ENCODE measurements at regions not wholly inside any gene's neighbourhood (a gene's known extent, or its start where the extent isn't known, plus 50 kb on each side); places are given as distances from the start of the nearest gene placed in this dataset.
"Not testable (repeated sequence)": the region's sequence is repeated elsewhere in the genome, so short reads cannot be mapped to it uniquely, and the experiment has no call there.

- no peak for DNase-seq
These were observed 895.8 kb downstream of the RPS29 start for GRCh38 chr14:48690349-48690748.

GRCh38 chr14:48686650-48687049 lies 899.5 kb downstream of the RPS29 start:
- no peak for DNase-seq

- no peak for DNase-seq
These were observed 913.7 kb downstream of the RPS29 start for GRCh38 chr14:48672506-48672905.

GRCh38 chr14:48670939-48671338 lies 915.2 kb downstream of the RPS29 start:
- DNase-seq: no peak

GRCh38 chr14:48665077-48665784 lies 920.9 kb downstream of the RPS29 start:
- DNase-seq: no peak

GRCh38 chr14:48643241-48643640 lies 942.9 kb downstream of the RPS29 start:
- no peak for DNase-seq

- DNase-seq: no peak
These were observed 953.5 kb upstream of the MDGA2 start for GRCh38 chr14:48628870-48629269.

- DNase-seq: no peak
These were observed 947.6 kb upstream of the MDGA2 start for GRCh38 chr14:48622980-48623379.

GRCh38 chr14:48618057-48618456 lies 942.7 kb upstream of the MDGA2 start:
- no peak for DNase-seq

- DNase-seq: no peak
These were observed 941.5 kb upstream of the MDGA2 start for GRCh38 chr14:48616931-48617330.

GRCh38 chr14:48615618-48616017 lies 940.2 kb upstream of the MDGA2 start:
- DNase-seq: no peak

- no peak for DNase-seq
These were observed 938.6 kb upstream of the MDGA2 start for GRCh38 chr14:48614003-48614402.

GRCh38 chr14:48606960-48607359 lies 931.6 kb upstream of the MDGA2 start:
- DNase-seq: not testable (repeated sequence)

- DNase-seq: no peak
These were observed 923.1 kb upstream of the MDGA2 start for GRCh38 chr14:48598458-48598857.

GRCh38 chr14:48586099-48586498 lies 910.7 kb upstream of the MDGA2 start:
- no peak for DNase-seq

GRCh38 chr14:48584031-48584430 lies 908.6 kb upstream of the MDGA2 start:
- DNase-seq: no peak

GRCh38 chr14:48582938-48583337 lies 907.5 kb upstream of the MDGA2 start:
- no peak for DNase-seq

GRCh38 chr14:48580692-48581091 lies 905.3 kb upstream of the MDGA2 start:
- no peak for DNase-seq

- no peak for DNase-seq
These were observed 900.4 kb upstream of the MDGA2 start for GRCh38 chr14:48575772-48576171.

- no peak for DNase-seq
These were observed 893.3 kb upstream of the MDGA2 start for GRCh38 chr14:48568688-48569087.

- no peak for DNase-seq
These were observed 892.8 kb upstream of the MDGA2 start for GRCh38 chr14:48568252-48568651.

GRCh38 chr14:48563489-48563888 lies 888.1 kb upstream of the MDGA2 start:
- no peak for DNase-seq

GRCh38 chr14:48561438-48561837 lies 886.0 kb upstream of the MDGA2 start:
- not testable (repeated sequence) for DNase-seq

GRCh38 chr14:48560421-48560820 lies 885.0 kb upstream of the MDGA2 start:
- no peak for DNase-seq

GRCh38 chr14:48553443-48553842 lies 878.0 kb upstream of the MDGA2 start:
- DNase-seq: no peak
